ENCODE measurements at regions not wholly inside any gene's neighbourhood (a gene's known extent, or its start where the extent isn't known, plus 50 kb on each side); places are given as distances from the start of the nearest gene placed in this dataset.

DNA sequence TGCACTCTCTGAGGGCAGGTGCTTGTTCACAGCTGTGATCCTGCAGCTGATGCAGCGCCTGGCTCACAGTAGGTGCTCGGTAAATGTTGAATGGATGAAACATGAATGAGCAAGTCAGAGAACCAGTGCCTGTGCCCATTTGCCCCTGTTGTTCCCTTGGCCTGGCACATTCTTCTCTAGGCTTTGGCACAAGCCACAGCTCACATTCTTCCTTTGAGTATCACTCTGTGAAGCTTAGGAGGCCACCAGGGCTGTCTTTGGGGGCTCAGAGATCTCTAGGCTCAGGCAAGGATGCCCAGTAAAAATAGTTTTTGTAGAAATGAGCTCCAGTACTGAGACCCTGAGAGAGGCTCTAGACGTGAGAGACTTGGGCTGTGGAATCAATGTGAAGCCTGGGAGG is 144.6 kb upstream of the NAV2 start:
- peaks cover 4% of the 10 kb centered on the region for H3K27me3 Mint-ChIP-seq (ENCODE audit: insufficient read depth, low read depth, poor library complexity)

DNA sequence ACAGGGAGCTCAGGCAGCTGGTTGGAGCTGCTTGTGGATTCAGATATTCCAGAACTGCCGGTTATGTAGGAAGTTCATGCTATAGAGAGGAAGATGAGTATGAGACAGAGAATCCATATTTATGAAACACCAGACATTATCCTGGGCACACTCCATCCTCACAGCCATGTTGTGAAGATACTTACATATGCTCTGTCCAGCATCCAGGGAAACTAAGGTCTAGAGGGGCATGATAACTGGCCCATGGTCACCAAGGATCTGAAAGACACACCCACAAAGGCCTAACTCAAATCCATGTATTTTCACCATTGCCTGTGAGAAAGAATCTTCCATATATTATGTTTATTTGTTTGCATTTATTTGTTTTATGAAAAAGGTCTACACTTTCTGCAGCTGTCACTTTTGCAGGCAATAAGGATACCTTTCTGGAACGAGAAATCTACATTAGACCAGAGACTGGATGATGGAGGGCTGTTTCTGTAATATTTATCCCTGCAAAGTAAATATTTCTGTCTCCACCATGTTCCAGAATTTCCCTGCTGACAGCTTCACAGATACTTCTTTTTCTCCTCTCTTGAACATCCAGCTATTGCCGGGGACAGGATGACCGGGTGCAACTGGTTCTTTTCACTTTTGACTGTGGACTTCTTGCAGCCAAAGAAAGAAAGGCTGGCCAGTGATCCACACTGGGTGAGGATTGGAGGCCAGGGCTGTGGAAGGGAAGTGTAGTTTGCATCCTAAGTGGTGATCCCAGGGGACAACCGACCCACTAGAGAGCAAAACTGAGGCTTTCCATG is 145.9 kb upstream of the NAV2 start:
- no peak overlapping the region for H3K4me2 ChIP-seq
- H3K4me1 ChIP-seq (ENCODE audit: insufficient read depth), result no peaks in the 10 kb centered on the region; the same call in 1 of the 2 replicates
- H3K27ac Mint-ChIP-seq, result no peak overlapping the region
- no peaks in the 10 kb centered on the region for H3K9me2 ChIP-seq (ENCODE audit: insufficient read depth)
- no peak overlapping the region for H3K4me3 ChIP-seq
- no peak overlapping the region for H3K4me3 Mint-ChIP-seq
- no peak overlapping the region for H3K27ac ChIP-seq (ENCODE audit: low read depth)
- H3K36me3 ChIP-seq (ENCODE audit: insufficient read depth), result no peaks in the 10 kb centered on the region
- no peak overlapping the region for H2AFZ ChIP-seq
- ATAC-seq, result no peak
- H3K9me3 Mint-ChIP-seq, result no peaks in the 10 kb centered on the region; the same call in 2 of the 3 replicates
- peaks cover 9% of the 10 kb centered on the region; the same call in 2 of the 3 replicates for H3K4me1 Mint-ChIP-seq
- H3K36me3 Mint-ChIP-seq (ENCODE audit: low read depth), result no peaks in the 10 kb centered on the region
- H3F3A ChIP-seq (replicated peaks; ENCODE audit: low read depth), result no peaks in the 10 kb centered on the region
- H3K27me3 Mint-ChIP-seq (ENCODE audit: insufficient read depth, low read depth, poor library complexity), result peaks cover 4% of the 10 kb centered on the region
- H4K20me1 ChIP-seq (replicated peaks; ENCODE audit: insufficient read depth), result no peaks in the 10 kb centered on the region
- no peak for DNase-seq (ENCODE audit: low spot score)
- no peaks in the 10 kb centered on the region for H3K79me2 ChIP-seq (replicated peaks; ENCODE audit: insufficient read depth)
- H3K27me3 ChIP-seq (ENCODE audit: insufficient read depth), result no peaks in the 10 kb centered on the region
- no peak for TF ChIP-seq ETS1 (IDR thresholded peaks at IDR 0.05)
- TF ChIP-seq JUNB (IDR thresholded peaks at IDR 0.05; ENCODE audit: unreplicated experiment), result no peak
- TF ChIP-seq STAT1 (IDR thresholded peaks at IDR 0.05; ENCODE audit: unreplicated experiment), result no peak
- TF ChIP-seq, protein P1, sequence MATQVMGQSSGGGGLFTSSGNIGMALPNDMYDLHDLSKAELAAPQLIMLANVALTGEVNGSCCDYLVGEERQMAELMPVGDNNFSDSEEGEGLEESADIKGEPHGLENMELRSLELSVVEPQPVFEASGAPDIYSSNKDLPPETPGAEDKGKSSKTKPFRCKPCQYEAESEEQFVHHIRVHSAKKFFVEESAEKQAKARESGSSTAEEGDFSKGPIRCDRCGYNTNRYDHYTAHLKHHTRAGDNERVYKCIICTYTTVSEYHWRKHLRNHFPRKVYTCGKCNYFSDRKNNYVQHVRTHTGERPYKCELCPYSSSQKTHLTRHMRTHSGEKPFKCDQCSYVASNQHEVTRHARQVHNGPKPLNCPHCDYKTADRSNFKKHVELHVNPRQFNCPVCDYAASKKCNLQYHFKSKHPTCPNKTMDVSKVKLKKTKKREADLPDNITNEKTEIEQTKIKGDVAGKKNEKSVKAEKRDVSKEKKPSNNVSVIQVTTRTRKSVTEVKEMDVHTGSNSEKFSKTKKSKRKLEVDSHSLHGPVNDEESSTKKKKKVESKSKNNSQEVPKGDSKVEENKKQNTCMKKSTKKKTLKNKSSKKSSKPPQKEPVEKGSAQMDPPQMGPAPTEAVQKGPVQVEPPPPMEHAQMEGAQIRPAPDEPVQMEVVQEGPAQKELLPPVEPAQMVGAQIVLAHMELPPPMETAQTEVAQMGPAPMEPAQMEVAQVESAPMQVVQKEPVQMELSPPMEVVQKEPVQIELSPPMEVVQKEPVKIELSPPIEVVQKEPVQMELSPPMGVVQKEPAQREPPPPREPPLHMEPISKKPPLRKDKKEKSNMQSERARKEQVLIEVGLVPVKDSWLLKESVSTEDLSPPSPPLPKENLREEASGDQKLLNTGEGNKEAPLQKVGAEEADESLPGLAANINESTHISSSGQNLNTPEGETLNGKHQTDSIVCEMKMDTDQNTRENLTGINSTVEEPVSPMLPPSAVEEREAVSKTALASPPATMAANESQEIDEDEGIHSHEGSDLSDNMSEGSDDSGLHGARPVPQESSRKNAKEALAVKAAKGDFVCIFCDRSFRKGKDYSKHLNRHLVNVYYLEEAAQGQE (IDR thresholded peaks at IDR 0.05; ENCODE audit: unreplicated experiment), result no peak
- no peak for TF ChIP-seq NANOG (IDR thresholded peaks at IDR 0.05; ENCODE audit: borderline replicate concordance)
- no peak for TF ChIP-seq CTCF (conservative IDR thresholded peaks at IDR 0.05; ENCODE audit: low read depth in 2 of 2)
- TF ChIP-seq ZNF114 (CRISPR knock-in tag; IDR thresholded peaks at IDR 0.05), result no peak
- TF ChIP-seq EZH2 (IDR thresholded peaks at IDR 0.05; ENCODE audit: low read depth, unreplicated experiment), result no peak
- no peak for TF ChIP-seq EZH2phosphoT487 (IDR thresholded peaks at IDR 0.05; ENCODE audit: unreplicated experiment)
- TF ChIP-seq POLR2AphosphoS5 (IDR thresholded peaks at IDR 0.05; ENCODE audit: low read depth), result no peak
- no peak for TF ChIP-seq CREB1 (CRISPR knock-in tag; IDR thresholded peaks at IDR 0.05; ENCODE audit: low read depth)
- no peak for TF ChIP-seq ZNF331 (CRISPR knock-in tag; IDR thresholded peaks at IDR 0.05; ENCODE audit: low read depth)

More for the DNA sequence above, 144.6 kb upstream of the NAV2 start:
- Histone ChIP-seq H3K27me3 (ENCODE audit: insufficient read depth) (no peaks in the 10 kb centered on the region), H2AFZ (no peak overlapping the region), H3K36me3 (ENCODE audit: insufficient read depth) (no peaks in the 10 kb centered on the region), H3K27ac (ENCODE audit: low read depth) (no peak overlapping the region), H3K79me2 (replicated peaks; ENCODE audit: insufficient read depth) (no peaks in the 10 kb centered on the region), H4K20me1 (replicated peaks; ENCODE audit: insufficient read depth) (no peaks in the 10 kb centered on the region), H3K9me2 (ENCODE audit: insufficient read depth) (no peaks in the 10 kb centered on the region), H3K4me2 (no peak overlapping the region), H3F3A (replicated peaks; ENCODE audit: low read depth) (no peaks in the 10 kb centered on the region), H3K4me1 (ENCODE audit: insufficient read depth) (no peaks in the 10 kb centered on the region; the same call in 1 of the 2 replicates), H3K4me3 (no peak overlapping the region)
- Mint-ChIP-seq H3K9me3 (no peaks in the 10 kb centered on the region; the same call in 2 of the 3 replicates), H3K36me3 (ENCODE audit: low read depth) (no peaks in the 10 kb centered on the region), H3K4me1 (peaks cover 9% of the 10 kb centered on the region; the same call in 2 of the 3 replicates), H3K27ac (no peak overlapping the region), H3K4me3 (no peak overlapping the region)
- TF ChIP-seq EZH2phosphoT487 (IDR thresholded peaks at IDR 0.05; ENCODE audit: unreplicated experiment) (no peak), CREB1 (CRISPR knock-in tag; IDR thresholded peaks at IDR 0.05; ENCODE audit: low read depth) (no peak), JUNB (IDR thresholded peaks at IDR 0.05; ENCODE audit: unreplicated experiment) (no peak)
- ATAC-seq (no peak), DNase-seq (ENCODE audit: low spot score) (no peak)
